Esophagus squamous epithelium (tissue), 4 donors: ENCODE measurements at regions not wholly inside any gene's neighbourhood (a gene's known extent, or its start where the extent isn't known, plus 50 kb on each side); places are given as distances from the start of the nearest gene placed in this dataset.

Experiments used
- POLR2A ChIP-seq, 4 donors: fragments of 450-650 bp; IDR thresholded peaks; one replicate each; pipeline ENCODE4 v1.6.1; 2017; ENCODE audit warnings: antibody characterized with exemption in 4 of 4, mild to moderate bottlenecking in 4 of 4, moderate library complexity in 3 of 4
- TF ChIP-seq, protein P1 (sequence below), 6 experiments: fragments of 450-650 bp in 4 of 6; fragments of 200-600 bp in 2 of 6; sonication (generic) in 2 of 6; IDR thresholded peaks; one replicate each; pipeline ENCODE4 v1.5.1; 2016 to 2019; ENCODE audit warnings: antibody characterized with exemption in 6 of 6, mild to moderate bottlenecking in 4 of 6, moderate library complexity in 4 of 6

DNA sequence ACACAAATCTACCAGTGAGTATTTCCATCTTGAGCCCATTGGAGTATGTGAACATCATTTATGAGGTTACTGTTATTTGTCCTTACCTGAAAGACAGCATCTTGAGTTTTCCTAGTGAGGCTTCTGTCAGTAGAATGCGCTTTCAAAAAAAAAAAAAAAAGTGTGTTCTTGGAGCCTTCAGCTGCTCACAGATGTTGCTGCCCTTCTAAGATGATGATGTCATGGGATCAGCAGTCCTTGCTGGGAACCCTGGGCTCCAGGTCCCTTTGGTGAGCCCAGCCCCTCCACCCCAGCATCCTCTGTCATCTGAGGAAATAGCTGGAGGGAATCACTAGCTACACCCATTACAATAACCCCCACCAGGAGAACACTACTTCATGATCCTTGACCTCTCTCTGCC lies 83.3 kb downstream of the ATPSCKMT start:
- TF ChIP-seq, protein P1, sequence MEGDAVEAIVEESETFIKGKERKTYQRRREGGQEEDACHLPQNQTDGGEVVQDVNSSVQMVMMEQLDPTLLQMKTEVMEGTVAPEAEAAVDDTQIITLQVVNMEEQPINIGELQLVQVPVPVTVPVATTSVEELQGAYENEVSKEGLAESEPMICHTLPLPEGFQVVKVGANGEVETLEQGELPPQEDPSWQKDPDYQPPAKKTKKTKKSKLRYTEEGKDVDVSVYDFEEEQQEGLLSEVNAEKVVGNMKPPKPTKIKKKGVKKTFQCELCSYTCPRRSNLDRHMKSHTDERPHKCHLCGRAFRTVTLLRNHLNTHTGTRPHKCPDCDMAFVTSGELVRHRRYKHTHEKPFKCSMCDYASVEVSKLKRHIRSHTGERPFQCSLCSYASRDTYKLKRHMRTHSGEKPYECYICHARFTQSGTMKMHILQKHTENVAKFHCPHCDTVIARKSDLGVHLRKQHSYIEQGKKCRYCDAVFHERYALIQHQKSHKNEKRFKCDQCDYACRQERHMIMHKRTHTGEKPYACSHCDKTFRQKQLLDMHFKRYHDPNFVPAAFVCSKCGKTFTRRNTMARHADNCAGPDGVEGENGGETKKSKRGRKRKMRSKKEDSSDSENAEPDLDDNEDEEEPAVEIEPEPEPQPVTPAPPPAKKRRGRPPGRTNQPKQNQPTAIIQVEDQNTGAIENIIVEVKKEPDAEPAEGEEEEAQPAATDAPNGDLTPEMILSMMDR (IDR thresholded peaks at IDR 0.05), result no peak
- TF ChIP-seq POLR2A (IDR thresholded peaks at IDR 0.05), result no peak
